ENCODE measurements at regions not wholly inside any gene's neighbourhood (a gene's known extent, or its start where the extent isn't known, plus 50 kb on each side); places are given as distances from the start of the nearest gene placed in this dataset.

DNA sequence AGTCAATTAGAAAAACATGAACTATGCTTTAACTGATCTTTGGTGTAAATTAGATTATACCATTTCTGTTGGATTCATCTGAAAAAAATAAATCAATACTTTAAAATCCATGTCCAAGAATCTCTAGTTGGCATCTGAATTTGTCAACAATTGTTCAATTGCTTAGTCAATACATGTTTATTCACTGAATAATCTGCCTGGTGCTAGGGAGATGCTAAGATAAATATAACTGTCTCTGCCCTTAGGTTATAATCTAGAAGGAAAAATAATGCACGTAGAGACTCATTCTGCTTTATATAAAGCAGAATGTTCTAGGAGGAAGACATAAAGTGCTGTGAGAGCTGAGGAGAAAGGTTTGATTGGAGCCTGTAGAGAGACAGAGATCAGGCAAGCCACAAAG lies 537.2 kb upstream of the IL12A start:
- Histone ChIP-seq H3K4me1 (replicated peaks in 1 of 2) (peaks cover 0 to 2% of the 10 kb centered on the region in 2 donors), H3K27ac (no peak overlapping the region), H3K4me3 (no peak overlapping the region)
- ATAC-seq (replicated peaks in 6 of 8): no peak
- WGBS, 10 experiments: 0 to 100% (median 76%) methylated on average over 1 of the region's 1 CpG; no CpG with 5 or more reads in 4 of the 10 experiments
- in situ Hi-C loops (cut with MboI; ENCODE audit: low pct_unique_long_range_greater_than_20kb in 2 of 9, low sequenced_read_pairs in 9 of 9, unreplicated experiment in 9 of 9): no loop called here

DNA sequence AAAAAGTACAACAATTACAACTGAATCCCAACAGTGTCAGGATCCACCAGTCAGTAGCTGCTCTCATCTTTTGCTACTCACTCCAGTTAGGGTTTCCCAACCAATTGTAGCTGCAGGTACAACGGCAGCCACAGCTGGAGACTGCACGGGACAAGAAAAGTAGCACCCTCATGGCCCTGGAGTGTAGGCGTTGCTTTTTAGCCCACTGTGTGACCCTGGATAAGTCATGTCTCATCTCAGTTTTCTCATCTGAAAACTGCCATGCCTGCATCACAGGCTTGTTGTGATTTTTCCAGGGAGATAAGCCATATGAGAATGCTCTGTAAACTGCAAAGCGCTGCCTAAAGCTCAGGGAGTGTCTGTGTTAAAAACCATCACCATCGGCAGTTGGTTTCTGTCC lies 535.6 kb upstream of the IL12A start:
- peaks cover 0 to 2% of the 10 kb centered on the region in 2 donors for H3K4me1 ChIP-seq (replicated peaks in 1 of 2)
- no peak for ATAC-seq (replicated peaks in 6 of 8)
- H3K4me3 ChIP-seq: no peak overlapping the region
- no peak overlapping the region for H3K27ac ChIP-seq
- in situ Hi-C loops (cut with MboI; ENCODE audit: low pct_unique_long_range_greater_than_20kb in 2 of 9, low sequenced_read_pairs in 9 of 9, unreplicated experiment in 9 of 9): no loop called here
- WGBS, 10 experiments: 76 to 100% (median 93%) methylated on average over 1 to 4 of the region's 5 CpGs; no CpG with 5 or more reads in 3 of the 10 experiments

- WGBS, 10 experiments: 29 to 100% (median 63%) methylated on average over 1 to 2 of the region's 2 CpGs; no CpG with 5 or more reads in 5 of the 10 experiments
- H3K27ac ChIP-seq: no peak overlapping the region
- H3K4me3 ChIP-seq: no peak overlapping the region
- in situ Hi-C loops (cut with MboI; ENCODE audit: low pct_unique_long_range_greater_than_20kb in 2 of 9, low sequenced_read_pairs in 9 of 9, unreplicated experiment in 9 of 9): no loop called here
- H3K4me1 ChIP-seq (replicated peaks in 1 of 2): peaks cover 0 to 2% of the 10 kb centered on the region in 2 donors
- no peak for ATAC-seq (replicated peaks in 6 of 8)
Observed at GRCh38 chr3:159453945-159454344, 534.7 kb upstream of the IL12A start.

DNA sequence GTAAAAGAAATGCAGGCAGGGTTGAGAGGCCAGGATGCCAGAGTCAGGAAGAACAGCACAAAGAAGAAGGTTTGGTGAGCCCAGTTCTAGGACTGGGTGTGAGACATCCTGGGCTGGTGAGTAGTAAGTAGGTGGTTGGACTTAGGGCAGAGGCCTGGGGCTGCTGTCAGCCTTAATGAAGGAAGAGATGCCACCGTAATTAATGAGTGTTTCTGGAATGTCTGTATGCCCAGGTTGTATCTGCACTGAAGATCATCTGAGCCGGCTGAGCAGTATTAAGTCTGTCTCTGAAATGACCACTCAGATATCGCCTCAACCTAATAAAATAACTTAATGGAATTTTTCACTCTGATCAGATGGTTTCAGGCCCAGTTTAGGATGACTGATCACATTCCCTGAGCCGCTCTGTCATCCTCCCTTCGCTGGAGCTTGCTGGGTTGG lies 532.9 kb upstream of the IL12A start:
- in situ Hi-C loops (cut with MboI; ENCODE audit: low pct_unique_long_range_greater_than_20kb in 2 of 9, low sequenced_read_pairs in 9 of 9, unreplicated experiment in 9 of 9): no loop called here
- WGBS, 10 experiments: 60 to 100% (median 81%) methylated on average over 1 to 4 of the region's 5 CpGs; no CpG with 5 or more reads in 3 of the 10 experiments

GRCh38 chr3:159458010-159458409 lies 530.6 kb upstream of the IL12A start:
- in situ Hi-C loops (cut with MboI; ENCODE audit: low pct_unique_long_range_greater_than_20kb in 2 of 9, low sequenced_read_pairs in 9 of 9, unreplicated experiment in 9 of 9): no loop called here
- ATAC-seq (replicated peaks in 6 of 8): peak in 5 of 8 experiments; percentile 30 to 99 (median 98)
- Histone ChIP-seq H3K4me3 (no peak overlapping the region), H3K4me1 (replicated peaks in 1 of 2) (no peaks in the 10 kb centered on the region), H3K27ac (no peak overlapping the region)
- 33 to 93% (median 50%) methylated on average over 1 to 2 of the region's 2 CpGs; no CpG with 5 or more reads in 3 of the 10 experiments for WGBS, 10 experiments

More for the DNA sequence above, 532.9 kb upstream of the IL12A start:
- peak in 1 of 8 experiments; percentile 11 for ATAC-seq (replicated peaks in 6 of 8)
- H3K4me1 ChIP-seq (replicated peaks in 1 of 2): no peaks in the 10 kb centered on the region
- H3K27ac ChIP-seq: no peak overlapping the region
- H3K4me3 ChIP-seq: no peak overlapping the region

GRCh38 chr3:159458982-159459381 lies 529.7 kb upstream of the IL12A start:
- 68 to 100% (median 77%) methylated on average over 1 to 2 of the region's 2 CpGs; no CpG with 5 or more reads in 2 of the 10 experiments for WGBS, 10 experiments
- H3K27ac ChIP-seq: no peak overlapping the region
- in situ Hi-C loops (cut with MboI; ENCODE audit: low pct_unique_long_range_greater_than_20kb in 2 of 9, low sequenced_read_pairs in 9 of 9, unreplicated experiment in 9 of 9): no loop called here
- no peaks in the 10 kb centered on the region for H3K4me1 ChIP-seq (replicated peaks in 1 of 2)
- H3K4me3 ChIP-seq: no peak overlapping the region
- ATAC-seq (replicated peaks in 6 of 8): no peak

- no peak for ATAC-seq (replicated peaks in 6 of 8)
Observed at GRCh38 chr3:159472611-159473010, 516.0 kb upstream of the IL12A start.

GRCh38 chr3:159473206-159473605 lies 515.4 kb upstream of the IL12A start:
- Histone ChIP-seq H3K27ac (no peak overlapping the region), H3K4me3 (no peak overlapping the region), H3K4me1 (replicated peaks in 1 of 2) (no peaks in the 10 kb centered on the region)
- WGBS, 10 experiments: 13 to 100% (median 100%) methylated on average over 1 of the region's 1 CpG; no CpG with 5 or more reads in 1 of the 10 experiments
- in situ Hi-C loops (cut with MboI; ENCODE audit: low pct_unique_long_range_greater_than_20kb in 2 of 9, low sequenced_read_pairs in 9 of 9, unreplicated experiment in 9 of 9): no loop called here
- no peak for ATAC-seq (replicated peaks in 6 of 8)

More at GRCh38 chr3:159472611-159473010, 516.0 kb upstream of the IL12A start:
- Histone ChIP-seq H3K4me1 (replicated peaks in 1 of 2) (no peaks in the 10 kb centered on the region), H3K27ac (no peak overlapping the region), H3K4me3 (no peak overlapping the region)
- WGBS, 10 experiments: 46 to 100% (median 77%) methylated on average over 1 to 4 of the region's 4 CpGs; no CpG with 5 or more reads in 3 of the 10 experiments
- in situ Hi-C loops (cut with MboI; ENCODE audit: low pct_unique_long_range_greater_than_20kb in 2 of 9, low sequenced_read_pairs in 9 of 9, unreplicated experiment in 9 of 9): no loop called here

GRCh38 chr3:159480046-159480445 lies 508.6 kb upstream of the IL12A start:
- in situ Hi-C loops (cut with MboI; ENCODE audit: low pct_unique_long_range_greater_than_20kb in 2 of 9, low sequenced_read_pairs in 9 of 9, unreplicated experiment in 9 of 9): no loop called here
- Histone ChIP-seq H3K4me3 (no peak overlapping the region), H3K27ac (no peak overlapping the region), H3K4me1 (replicated peaks in 1 of 2) (no peaks in the 10 kb centered on the region)
- ATAC-seq (replicated peaks in 6 of 8): no peak

GRCh38 chr3:159482241-159482993 lies 506.2 kb upstream of the IL12A start:
- H3K27ac ChIP-seq: no peak overlapping the region
- WGBS, 10 experiments: 0 to 92% (median 40%) methylated on average over 1 to 3 of the region's 3 CpGs; no CpG with 5 or more reads in 1 of the 10 experiments
- no peaks in the 10 kb centered on the region for H3K4me1 ChIP-seq (replicated peaks in 1 of 2)
- ATAC-seq (replicated peaks in 6 of 8): peak in 2 of 8 experiments; percentile 81 to 82
- no peak overlapping the region for H3K4me3 ChIP-seq
- in situ Hi-C loops (cut with MboI; ENCODE audit: low pct_unique_long_range_greater_than_20kb in 2 of 9, low sequenced_read_pairs in 9 of 9, unreplicated experiment in 9 of 9): no loop called here

DNA sequence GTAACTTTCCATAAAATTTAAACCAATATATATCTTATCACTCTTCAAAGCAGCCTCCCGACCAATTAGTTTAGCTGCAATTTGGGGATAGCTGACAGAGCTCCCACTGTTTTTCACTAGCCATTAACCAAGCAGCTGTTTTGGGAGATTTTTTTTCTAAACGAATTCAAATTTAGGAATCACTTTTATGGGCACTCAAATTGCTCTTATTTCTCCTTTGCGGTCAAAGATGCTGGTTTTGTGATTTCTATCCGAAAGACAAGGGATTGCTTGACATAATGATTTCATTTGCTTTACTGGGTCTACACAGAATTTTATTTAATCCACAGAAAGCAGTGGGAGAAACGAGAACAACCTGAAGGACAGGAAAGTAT lies 505.7 kb upstream of the IL12A start:
- Histone ChIP-seq H3K4me1 (replicated peaks in 1 of 2) (no peaks in the 10 kb centered on the region), H3K27ac (no peak overlapping the region), H3K4me3 (no peak overlapping the region)
- WGBS, 10 experiments: 0 to 100% (median 56%) methylated on average over 1 to 5 of the region's 5 CpGs
- no peak for ATAC-seq (replicated peaks in 6 of 8)
- in situ Hi-C loops (cut with MboI; ENCODE audit: low pct_unique_long_range_greater_than_20kb in 2 of 9, low sequenced_read_pairs in 9 of 9, unreplicated experiment in 9 of 9): no loop called here

- no peak overlapping the region for H3K27ac ChIP-seq
- ATAC-seq (replicated peaks in 6 of 8): peak in 1 of 8 experiments; percentile 45
- no peak overlapping the region for H3K4me3 ChIP-seq
- H3K4me1 ChIP-seq (replicated peaks in 1 of 2): no peaks in the 10 kb centered on the region
- WGBS, 10 experiments: 0 to 93% (median 46%) methylated on average over 1 to 2 of the region's 2 CpGs; no CpG with 5 or more reads in 3 of the 10 experiments
- in situ Hi-C loops (cut with MboI; ENCODE audit: low pct_unique_long_range_greater_than_20kb in 2 of 9, low sequenced_read_pairs in 9 of 9, unreplicated experiment in 9 of 9): no loop called here
Observed at GRCh38 chr3:159486580-159486979, 502.1 kb upstream of the IL12A start.

DNA sequence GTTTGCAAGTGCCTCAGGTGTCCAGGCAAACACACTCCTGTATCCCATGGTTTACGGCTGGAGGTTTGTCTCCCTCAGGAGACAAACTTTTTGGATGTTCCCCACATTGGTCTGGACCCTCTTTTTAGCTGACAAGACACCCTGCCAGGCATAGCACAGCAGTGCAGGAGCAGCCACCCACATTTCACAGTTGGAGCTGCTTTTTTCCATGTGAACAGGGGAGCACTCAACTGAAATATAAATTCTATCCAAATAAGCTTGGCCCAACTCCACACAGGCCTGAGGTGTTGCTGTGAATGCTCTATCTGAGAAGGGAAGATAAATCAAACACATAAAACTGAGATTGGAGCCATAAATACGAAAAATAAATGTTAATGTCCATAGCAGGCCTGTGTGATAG lies 501.3 kb upstream of the IL12A start:
- no peak overlapping the region for H3K27ac ChIP-seq
- H3K4me3 ChIP-seq: no peak overlapping the region
- WGBS, 10 experiments: 0 to 75% (median 28%) methylated on average over 1 to 2 of the region's 2 CpGs; no CpG with 5 or more reads in 2 of the 10 experiments
- in situ Hi-C loops (cut with MboI; ENCODE audit: low pct_unique_long_range_greater_than_20kb in 2 of 9, low sequenced_read_pairs in 9 of 9, unreplicated experiment in 9 of 9): no loop called here
- ATAC-seq (replicated peaks in 6 of 8): no peak
- no peaks in the 10 kb centered on the region for H3K4me1 ChIP-seq (replicated peaks in 1 of 2)

GRCh38 chr3:159488602-159489001 lies 500.0 kb upstream of the IL12A start:
- no peak overlapping the region for H3K27ac ChIP-seq
- no peaks in the 10 kb centered on the region for H3K4me1 ChIP-seq (replicated peaks in 1 of 2)
- WGBS, 10 experiments: 0 to 89% (median 73%) methylated on average over 1 to 2 of the region's 2 CpGs; no CpG with 5 or more reads in 2 of the 10 experiments
- ATAC-seq (replicated peaks in 6 of 8): no peak
- in situ Hi-C loops (cut with MboI; ENCODE audit: low pct_unique_long_range_greater_than_20kb in 2 of 9, low sequenced_read_pairs in 9 of 9, unreplicated experiment in 9 of 9): no loop called here
- no peak overlapping the region for H3K4me3 ChIP-seq
